ENCODE measurements at regions not wholly inside any gene's neighbourhood (a gene's known extent, or its start where the extent isn't known, plus 50 kb on each side); places are given as distances from the start of the nearest gene placed in this dataset.

DNA sequence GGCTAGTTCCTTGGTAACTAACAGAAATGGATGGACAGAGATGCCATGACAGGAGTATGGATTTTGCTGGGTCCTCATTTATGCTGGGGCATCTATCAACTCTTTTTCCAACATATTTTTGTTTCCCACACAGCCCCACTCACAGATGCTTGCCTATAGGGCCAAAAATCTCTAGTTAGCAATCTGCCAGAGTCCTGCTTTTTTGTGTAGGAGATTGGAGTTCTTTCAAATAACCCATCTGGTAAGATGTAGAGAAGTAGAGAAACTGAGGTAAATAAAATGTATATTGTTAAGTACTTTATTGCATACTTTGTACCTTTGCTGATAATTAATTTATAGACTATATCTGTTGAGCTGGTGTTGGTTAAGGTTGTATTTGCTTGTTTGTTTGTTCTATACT is 456.5 kb upstream of the GOLIM4 start:
- POLR2A ChIA-PET (ENCODE audit: unreplicated experiment), result no interaction called here

More for the DNA sequence above, 456.5 kb upstream of the GOLIM4 start:
- Histone ChIP-seq H3K4ac (ENCODE audit: low read depth, low read length) (no peak overlapping the region), H2BK15ac (ENCODE audit: low read depth, low read length) (no peak overlapping the region), H2AFZ (replicated peaks; ENCODE audit: low read length, poor library complexity) (no peak overlapping the region), H3K9me1 (ENCODE audit: insufficient read depth, low read length) (no peaks in the 10 kb centered on the region), H3K9ac (ENCODE audit: low read depth, low read length) (no peak overlapping the region), H2BK120ac (ENCODE audit: low read depth, low read length) (no peak overlapping the region), H4K91ac (ENCODE audit: insufficient read depth, low read depth, low read length) (no peak overlapping the region), H3K56ac (ENCODE audit: extremely low read depth, insufficient read depth, low read length) (no peak overlapping the region), H3K4me1 (ENCODE audit: control insufficient read depth, insufficient read depth, low read length) (no peaks in the 10 kb centered on the region), H3K27ac (ENCODE audit: insufficient read depth, low read length) (no peak overlapping the region), H3K27me3 (ENCODE audit: control insufficient read depth, insufficient read depth, low read length) (no peaks in the 10 kb centered on the region), H3K9me3 (ENCODE audit: control insufficient read depth, insufficient read depth, low read length) (no peaks in the 10 kb centered on the region), H2BK5ac (ENCODE audit: low read depth, low read length, poor library complexity, severe bottlenecking) (no peak overlapping the region), H4K5ac (ENCODE audit: low read depth, low read length) (no peak overlapping the region), H3K36me3 (ENCODE audit: control insufficient read depth, insufficient read depth, low read length) (no peaks in the 10 kb centered on the region), H3K4me3 (ENCODE audit: insufficient read depth, low read depth, low read length) (no peak overlapping the region), H4K8ac (ENCODE audit: low read depth in 2 of 2, low read length in 2 of 2) (no peak overlapping the region), H3K14ac (replicated peaks; ENCODE audit: low read depth, low read length) (no peak overlapping the region), H3K79me1 (ENCODE audit: low read depth in 1 of 2, low read length in 2 of 2) (no peaks in the 10 kb centered on the region), H3K18ac (ENCODE audit: low read depth, low read length) (no peak overlapping the region), H2AK5ac (ENCODE audit: low read depth, low read length) (no peak overlapping the region), H3K4me2 (ENCODE audit: low read depth, low read length) (no peak overlapping the region), H4K20me1 (ENCODE audit: insufficient read depth, low read length) (no peaks in the 10 kb centered on the region), H3K23ac (ENCODE audit: low read depth, low read length) (no peak overlapping the region), H2AK9ac (replicated peaks; ENCODE audit: low read depth, low read length, poor library complexity) (no peak overlapping the region), H2BK20ac (ENCODE audit: low read depth, low read length) (no peak overlapping the region)
- intact Hi-C loops (cut with micrococcal nuclease) (no loop called here), in situ Hi-C loops (cut with MboI; ENCODE audit: low sequenced_read_pairs) (no loop called here), dilution Hi-C loops (cut with HindIII; ENCODE audit: low sequenced_read_pairs, unreplicated experiment) (no loop called here)
- CTCF ChIA-PET, result no interaction called here
- no peak for ATAC-seq (ENCODE audit: low read depth)
- DNase-seq, result no peak
- no TSS peak for BruUV-seq (replicated peaks)
- no peak for TF ChIP-seq BHLHE40 (IDR thresholded peaks at IDR 0.05; ENCODE audit: low read depth, low read length)
- TF ChIP-seq RCOR1 (IDR thresholded peaks at IDR 0.05; ENCODE audit: insufficient replicate concordance, low read length), result no peak
- no peak for TF ChIP-seq MAFK (IDR thresholded peaks at IDR 0.05; ENCODE audit: low read depth, low read length)
- no peak for TF ChIP-seq NFE2L2 (IDR thresholded peaks at IDR 0.05; ENCODE audit: low read depth, low read length)
- TF ChIP-seq, protein P1, sequence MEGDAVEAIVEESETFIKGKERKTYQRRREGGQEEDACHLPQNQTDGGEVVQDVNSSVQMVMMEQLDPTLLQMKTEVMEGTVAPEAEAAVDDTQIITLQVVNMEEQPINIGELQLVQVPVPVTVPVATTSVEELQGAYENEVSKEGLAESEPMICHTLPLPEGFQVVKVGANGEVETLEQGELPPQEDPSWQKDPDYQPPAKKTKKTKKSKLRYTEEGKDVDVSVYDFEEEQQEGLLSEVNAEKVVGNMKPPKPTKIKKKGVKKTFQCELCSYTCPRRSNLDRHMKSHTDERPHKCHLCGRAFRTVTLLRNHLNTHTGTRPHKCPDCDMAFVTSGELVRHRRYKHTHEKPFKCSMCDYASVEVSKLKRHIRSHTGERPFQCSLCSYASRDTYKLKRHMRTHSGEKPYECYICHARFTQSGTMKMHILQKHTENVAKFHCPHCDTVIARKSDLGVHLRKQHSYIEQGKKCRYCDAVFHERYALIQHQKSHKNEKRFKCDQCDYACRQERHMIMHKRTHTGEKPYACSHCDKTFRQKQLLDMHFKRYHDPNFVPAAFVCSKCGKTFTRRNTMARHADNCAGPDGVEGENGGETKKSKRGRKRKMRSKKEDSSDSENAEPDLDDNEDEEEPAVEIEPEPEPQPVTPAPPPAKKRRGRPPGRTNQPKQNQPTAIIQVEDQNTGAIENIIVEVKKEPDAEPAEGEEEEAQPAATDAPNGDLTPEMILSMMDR (conservative IDR thresholded peaks at IDR 0.05; ENCODE audit: low read depth, low read length), result no peak
- TF ChIP-seq RFX5 (IDR thresholded peaks at IDR 0.05; ENCODE audit: low read depth, low read length), result no peak
- TF ChIP-seq, protein P2, sequence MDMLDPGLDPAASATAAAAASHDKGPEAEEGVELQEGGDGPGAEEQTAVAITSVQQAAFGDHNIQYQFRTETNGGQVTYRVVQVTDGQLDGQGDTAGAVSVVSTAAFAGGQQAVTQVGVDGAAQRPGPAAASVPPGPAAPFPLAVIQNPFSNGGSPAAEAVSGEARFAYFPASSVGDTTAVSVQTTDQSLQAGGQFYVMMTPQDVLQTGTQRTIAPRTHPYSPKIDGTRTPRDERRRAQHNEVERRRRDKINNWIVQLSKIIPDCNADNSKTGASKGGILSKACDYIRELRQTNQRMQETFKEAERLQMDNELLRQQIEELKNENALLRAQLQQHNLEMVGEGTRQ (IDR thresholded peaks at IDR 0.05; ENCODE audit: low read depth, low read length), result no peak
- no peak for TF ChIP-seq POLR2A (IDR thresholded peaks at IDR 0.05; ENCODE audit: low read depth, low read length)
- TF ChIP-seq FOS (IDR thresholded peaks at IDR 0.05; ENCODE audit: low read depth, low read length), result no peak
- TF ChIP-seq RAD21 (IDR thresholded peaks at IDR 0.05; ENCODE audit: low read length), result no peak
- no peak for TF ChIP-seq SMC3 (IDR thresholded peaks at IDR 0.05; ENCODE audit: low read depth, low read length)
- TF ChIP-seq, protein P3, sequence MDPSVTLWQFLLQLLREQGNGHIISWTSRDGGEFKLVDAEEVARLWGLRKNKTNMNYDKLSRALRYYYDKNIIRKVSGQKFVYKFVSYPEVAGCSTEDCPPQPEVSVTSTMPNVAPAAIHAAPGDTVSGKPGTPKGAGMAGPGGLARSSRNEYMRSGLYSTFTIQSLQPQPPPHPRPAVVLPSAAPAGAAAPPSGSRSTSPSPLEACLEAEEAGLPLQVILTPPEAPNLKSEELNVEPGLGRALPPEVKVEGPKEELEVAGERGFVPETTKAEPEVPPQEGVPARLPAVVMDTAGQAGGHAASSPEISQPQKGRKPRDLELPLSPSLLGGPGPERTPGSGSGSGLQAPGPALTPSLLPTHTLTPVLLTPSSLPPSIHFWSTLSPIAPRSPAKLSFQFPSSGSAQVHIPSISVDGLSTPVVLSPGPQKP (IDR thresholded peaks at IDR 0.05; ENCODE audit: borderline replicate concordance, low read depth, low read length), result no peak
- no peak for TF ChIP-seq MXI1 (IDR thresholded peaks at IDR 0.05; ENCODE audit: borderline replicate concordance, low read depth, low read length)
- no peak for TF ChIP-seq MAZ (IDR thresholded peaks at IDR 0.05; ENCODE audit: borderline replicate concordance, low read depth, low read length)
- TF ChIP-seq CEBPB (IDR thresholded peaks at IDR 0.05; ENCODE audit: low read depth, low read length), result no peak
- TF ChIP-seq CHD1 (IDR thresholded peaks at IDR 0.05; ENCODE audit: low read depth, low read length), result no peak
